Naive thymus-derived CD4-positive, alpha-beta T cell (primary cell): ENCODE measurements at regions not wholly inside any gene's neighbourhood (a gene's known extent, or its start where the extent isn't known, plus 50 kb on each side); places are given as distances from the start of the nearest gene placed in this dataset.

Source experiments
- ATAC-seq: fragments of 150-1000 bp; cut with Tn5 transposase; 2 replicates; pipeline ENCODE4 v1.10.0; 2021; ENCODE audit warnings: mild to moderate bottlenecking, moderate library complexity
- CTCF ChIA-PET: fragments of 350-600 bp; sonication (Branson Sonifier 250); formaldehyde crosslinking; loops from one replicate; lab custom pipeline; 2021; ENCODE audit warnings: antibody characterized with exemption; lab: Charles Lee
- POLR2A ChIA-PET: fragments of 350-600 bp; sonication (Branson Sonifier 250); formaldehyde crosslinking; loops from one replicate; lab custom pipeline; 2021; ENCODE audit warnings: antibody characterized with exemption, inconsistent platforms; lab: Charles Lee
- DNase-seq, 9 donors: peaks; one replicate each; pipeline versions ENCODE4 v3.0.0 to v3.0.0-alpha.2; 2020 to 2022; ENCODE audit warnings: mixed read lengths in 1 of 9
- H3K27ac ChIP-seq: one replicate; pipeline ENCODE4 v1.7.0; 2013; ENCODE audit warnings: mild to moderate bottlenecking, low read depth, low read length, moderate library complexity
- H3K27me3 ChIP-seq, 2 donors: one replicate each; pipeline ENCODE4 v1.7.0; 2013; ENCODE audit warnings: low read length in 2 of 2, mild to moderate bottlenecking in 2 of 2, moderate library complexity in 2 of 2; ENCODE audit not compliant: control insufficient read depth in 2 of 2, insufficient read depth in 2 of 2
- H3K36me3 ChIP-seq, 3 experiments: 1 replicate in 2 of 3; 2 replicates in 1 of 3; pipeline ENCODE4 v1.7.0; 2013; ENCODE audit warnings: low read length in 3 of 3, mild to moderate bottlenecking in 3 of 3, moderate library complexity in 1 of 3; ENCODE audit not compliant: insufficient read depth in 3 of 3, control insufficient read depth in 2 of 3
- H3K4me1 ChIP-seq, 2 donors: one replicate each; pipeline ENCODE4 v1.7.0; 2013; ENCODE audit warnings: low read length in 2 of 2, mild to moderate bottlenecking in 2 of 2, moderate library complexity in 1 of 2; ENCODE audit not compliant: control insufficient read depth in 2 of 2, insufficient read depth in 2 of 2
- H3K4me3 ChIP-seq: 2 replicates; pipeline ENCODE4 v1.7.0; 2013; ENCODE audit warnings: mild to moderate bottlenecking, low read length
- H3K9me3 ChIP-seq, 3 experiments: 1 replicate in 2 of 3; 2 replicates in 1 of 3; pipeline ENCODE4 v1.7.0; 2013; ENCODE audit warnings: low read length in 3 of 3; ENCODE audit not compliant: control insufficient read depth in 2 of 3
- H3K27ac Mint-ChIP-seq, 9 donors: one replicate each; pipeline ENCODE4 v1.8.0; 2020 to 2022; ENCODE audit warnings: mixed read lengths in 9 of 9, mild to moderate bottlenecking in 8 of 9, moderate library complexity in 5 of 9, inconsistent platforms in 2 of 9
- H3K27me3 Mint-ChIP-seq, 5 donors: one replicate each; pipeline ENCODE4 v1.8.0; 2021 to 2022; ENCODE audit warnings: mixed read lengths in 5 of 5, mild to moderate bottlenecking in 1 of 5
- H3K36me3 Mint-ChIP-seq, 5 donors: one replicate each; pipeline ENCODE4 v1.8.0; 2020 to 2022; ENCODE audit warnings: mixed read lengths in 5 of 5, mild to moderate bottlenecking in 3 of 5, inconsistent platforms in 1 of 5
- H3K4me1 Mint-ChIP-seq, 7 donors: one replicate each; pipeline ENCODE4 v1.8.0; 2020 to 2022; ENCODE audit warnings: mixed read lengths in 7 of 7, mild to moderate bottlenecking in 3 of 7, inconsistent platforms in 1 of 7
- H3K4me3 Mint-ChIP-seq, 10 donors: one replicate each; pipeline ENCODE4 v1.8.0; 2020 to 2022; ENCODE audit warnings: mild to moderate bottlenecking in 10 of 10, mixed read lengths in 10 of 10, moderate library complexity in 6 of 10, inconsistent platforms in 2 of 10
- H3K9me3 Mint-ChIP-seq, 11 donors: one replicate each; pipeline ENCODE4 v1.8.0; 2020 to 2022; ENCODE audit warnings: mixed read lengths in 11 of 11, mild to moderate bottlenecking in 4 of 11, inconsistent platforms in 1 of 11, moderate library complexity in 1 of 11
- intact Hi-C, 2 donors: fragments of 100-400 bp; cut with micrococcal nuclease; formaldehyde crosslinking; loops; one replicate each; pipeline ENCODE4 v1.15.1; 2023

- Histone ChIP-seq H3K4me3 (no peak overlapping the region), H3K27me3 (peaks cover 0 to 4% of the 10 kb centered on the region in 2 donors), H3K9me3 (peaks cover 0 to 12% (median 0%) of the 10 kb centered on the region in 3 experiments), H3K27ac (no peak overlapping the region), H3K36me3 (no peaks in the 10 kb centered on the region), H3K4me1 (no peaks in the 10 kb centered on the region)
- peaks cover 0 to 4% (median 0%) of the 10 kb centered on the region in 5 donors for H3K27me3 Mint-ChIP-seq
- peaks cover 0 to 3% (median 0%) of the 10 kb centered on the region in 5 donors for H3K36me3 Mint-ChIP-seq
- ATAC-seq (no peak), DNase-seq (no peak)
- intact Hi-C loops = no loop called here
- ChIA-PET POLR2A (no interaction called here), CTCF (no interaction called here)
- H3K27ac Mint-ChIP-seq = no peak overlapping the region
- H3K9me3 Mint-ChIP-seq = peaks cover 0 to 21% (median 10%) of the 10 kb centered on the region in 11 donors
- H3K4me1 Mint-ChIP-seq = no peaks in the 10 kb centered on the region
- no peak overlapping the region for H3K4me3 Mint-ChIP-seq
Measured at GRCh38 chr11:105447936-105448702, 161.8 kb upstream of the GRIA4 start.

- DNase-seq (no peak), ATAC-seq (no peak)
- no peaks in the 10 kb centered on the region for H3K4me1 Mint-ChIP-seq
- Histone ChIP-seq H3K36me3 (no peaks in the 10 kb centered on the region), H3K27ac (no peak overlapping the region), H3K4me3 (no peak overlapping the region), H3K9me3 (peaks cover 0 to 14% (median 0%) of the 10 kb centered on the region in 3 experiments), H3K27me3 (peaks cover 0 to 4% of the 10 kb centered on the region in 2 donors), H3K4me1 (no peaks in the 10 kb centered on the region)
- H3K27ac Mint-ChIP-seq = no peak overlapping the region
- intact Hi-C loops = no loop called here
- POLR2A ChIA-PET = no interaction called here
- H3K36me3 Mint-ChIP-seq = peaks cover 0 to 3% (median 0%) of the 10 kb centered on the region in 5 donors
- peaks cover 0 to 24% (median 11%) of the 10 kb centered on the region in 11 donors for H3K9me3 Mint-ChIP-seq
- no peak overlapping the region for H3K4me3 Mint-ChIP-seq
- CTCF ChIA-PET = no interaction called here
- H3K27me3 Mint-ChIP-seq = peaks cover 0 to 5% (median 0%) of the 10 kb centered on the region in 5 donors
Measured at GRCh38 chr11:105443623-105444022, 166.2 kb upstream of the GRIA4 start.

DNA sequence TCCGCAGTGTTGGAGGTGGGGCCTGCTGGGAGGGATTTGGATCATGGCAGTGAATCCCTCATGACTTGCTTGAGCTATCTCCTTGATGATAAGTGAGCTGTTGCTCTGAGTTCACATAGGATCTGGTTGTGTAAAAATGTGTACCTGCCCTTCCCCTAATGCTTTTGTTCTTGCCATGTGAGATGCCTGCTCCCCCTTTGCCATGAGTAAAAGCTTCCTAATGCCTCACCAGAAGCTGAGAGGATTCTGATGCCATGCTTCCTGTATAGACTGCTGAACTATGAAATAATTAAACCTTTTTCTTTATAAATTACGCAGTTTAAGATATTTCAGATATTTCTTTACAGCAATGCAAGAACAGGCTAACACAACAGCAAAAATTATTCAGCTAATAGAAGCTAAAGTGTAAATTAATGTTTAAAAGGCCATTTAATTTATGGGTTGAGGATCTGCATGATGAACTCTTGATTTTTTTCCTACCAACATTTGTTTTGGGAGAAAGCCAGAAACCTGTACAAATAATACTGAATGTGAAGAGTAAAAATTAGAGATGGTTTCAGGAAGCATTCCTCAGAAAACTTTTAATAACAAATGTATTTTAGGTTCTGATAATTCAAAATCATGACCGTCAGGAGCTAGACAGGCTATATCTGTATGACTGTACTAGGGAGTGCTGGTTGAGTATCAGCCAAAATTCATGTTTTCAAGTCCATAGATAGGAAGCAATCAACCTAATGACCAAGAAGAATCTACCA lies 177.5 kb upstream of the GRIA4 start:
- ChIA-PET POLR2A (no interaction called here), CTCF (interaction anchor here (0.6 kb wide), 1 partner anchor 130 kb away, joined by 4 read pairs; no protein-coding TSS in a partner anchor)
- H3K27me3 Mint-ChIP-seq = no peaks in the 10 kb centered on the region
- Histone ChIP-seq H3K36me3 (no peaks in the 10 kb centered on the region), H3K4me3 (no peak overlapping the region), H3K27ac (no peak overlapping the region), H3K9me3 (no peaks in the 10 kb centered on the region), H3K27me3 (no peaks in the 10 kb centered on the region), H3K4me1 (no peaks in the 10 kb centered on the region)
- intact Hi-C loops = no loop called here
- ATAC-seq (no peak), DNase-seq (no peak)
- no peaks in the 10 kb centered on the region for H3K9me3 Mint-ChIP-seq
- H3K4me1 Mint-ChIP-seq = no peaks in the 10 kb centered on the region
- H3K27ac Mint-ChIP-seq = no peak overlapping the region
- no peak overlapping the region for H3K4me3 Mint-ChIP-seq
- no peaks in the 10 kb centered on the region for H3K36me3 Mint-ChIP-seq

DNA sequence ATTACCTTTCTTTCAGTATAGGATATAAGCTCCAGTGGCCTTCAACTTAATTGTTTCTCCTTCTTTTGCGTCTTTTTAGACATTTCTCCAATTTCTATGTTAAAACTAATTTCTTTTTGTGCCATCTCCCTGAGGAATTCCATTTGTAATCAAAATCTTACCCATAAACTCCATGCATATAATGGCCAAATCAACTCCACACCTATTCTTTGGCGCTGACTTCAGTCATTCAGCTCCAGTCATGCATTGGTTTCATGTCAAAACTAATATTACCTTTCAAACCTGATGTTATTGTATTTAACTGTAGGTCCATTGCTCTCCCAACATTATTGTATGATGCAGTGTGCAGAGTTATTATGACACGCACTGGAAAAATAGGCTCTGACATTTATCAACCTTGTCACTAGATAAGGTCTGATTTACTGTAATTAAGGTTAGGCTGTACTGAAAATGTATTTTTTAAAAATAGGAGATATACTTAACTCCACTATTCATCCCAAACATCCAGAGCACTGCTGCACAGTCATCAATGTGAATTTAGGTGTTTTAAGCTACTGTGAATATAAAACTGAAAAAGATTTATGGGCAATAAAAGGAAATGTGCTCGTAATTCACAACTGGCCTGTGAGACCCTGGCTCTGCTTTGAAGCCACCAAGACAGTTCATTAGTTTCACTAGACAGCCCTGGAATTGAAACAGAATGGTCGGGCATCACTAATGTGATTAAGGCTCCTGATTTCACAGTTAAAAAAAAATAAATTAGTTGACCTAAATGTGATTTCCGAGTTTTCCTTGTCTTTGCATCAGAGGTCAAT lies 180.6 kb upstream of the GRIA4 start:
- CTCF ChIA-PET = no interaction called here

GRCh38 chr11:105407101-105407500 lies 202.8 kb upstream of the GRIA4 start:
- Histone ChIP-seq H3K27ac (no peak overlapping the region), H3K9me3 (no peaks in the 10 kb centered on the region), H3K36me3 (no peaks in the 10 kb centered on the region), H3K4me1 (no peaks in the 10 kb centered on the region), H3K27me3 (no peaks in the 10 kb centered on the region), H3K4me3 (no peak overlapping the region)
- DNase-seq (no peak), ATAC-seq (no peak)
- intact Hi-C loops = no loop called here
- Mint-ChIP-seq H3K27me3 (peaks cover 0 to 14% (median 6%) of the 10 kb centered on the region in 5 donors), H3K4me3 (no peak overlapping the region), H3K9me3 (peaks cover 0 to 2% (median 0%) of the 10 kb centered on the region in 11 donors), H3K4me1 (no peaks in the 10 kb centered on the region), H3K36me3 (no peaks in the 10 kb centered on the region), H3K27ac (no peak overlapping the region)
- CTCF ChIA-PET = no interaction called here
- POLR2A ChIA-PET = no interaction called here

More for the DNA sequence above, 180.6 kb upstream of the GRIA4 start:
- Histone ChIP-seq H3K27ac (no peak overlapping the region), H3K27me3 (no peaks in the 10 kb centered on the region), H3K36me3 (no peaks in the 10 kb centered on the region), H3K4me3 (no peak overlapping the region), H3K9me3 (no peaks in the 10 kb centered on the region), H3K4me1 (no peaks in the 10 kb centered on the region)
- intact Hi-C loops = no loop called here
- Mint-ChIP-seq H3K4me1 (no peaks in the 10 kb centered on the region), H3K36me3 (no peaks in the 10 kb centered on the region), H3K27ac (no peak overlapping the region), H3K27me3 (no peaks in the 10 kb centered on the region), H3K4me3 (no peak overlapping the region), H3K9me3 (peaks cover 0 to 4% (median 0%) of the 10 kb centered on the region in 11 donors)
- DNase-seq (no peak), ATAC-seq (no peak)
- POLR2A ChIA-PET = no interaction called here

- Histone ChIP-seq H3K36me3 (no peaks in the 10 kb centered on the region), H3K4me3 (no peak overlapping the region), H3K4me1 (no peaks in the 10 kb centered on the region), H3K9me3 (no peaks in the 10 kb centered on the region), H3K27me3 (no peaks in the 10 kb centered on the region), H3K27ac (no peak overlapping the region)
- Mint-ChIP-seq H3K36me3 (no peaks in the 10 kb centered on the region), H3K9me3 (peaks cover 0 to 3% (median 0%) of the 10 kb centered on the region in 11 donors), H3K4me3 (no peak overlapping the region), H3K27ac (no peak overlapping the region), H3K27me3 (peaks cover 0 to 9% (median 6%) of the 10 kb centered on the region in 5 donors), H3K4me1 (no peaks in the 10 kb centered on the region)
- ATAC-seq = no peak
- intact Hi-C loops = no loop called here
- no peak for DNase-seq
- ChIA-PET POLR2A (no interaction called here), CTCF (no interaction called here)
Measured at GRCh38 chr11:105401269-105401809, 208.5 kb upstream of the GRIA4 start.
